Suprapubic skin (tissue), 4 donors: ENCODE measurements at regions not wholly inside any gene's neighbourhood (a gene's known extent, or its start where the extent isn't known, plus 50 kb on each side); places are given as distances from the start of the nearest gene placed in this dataset.

Experiments used
- CTCF ChIP-seq, 2 donors: fragments of 200-600 bp in 1 of 2; fragments of 450-650 bp in 1 of 2; sonication (generic) in 1 of 2; IDR thresholded peaks; one replicate each; pipeline ENCODE4 v1.5.1; 2016 to 2019; ENCODE audit warnings: antibody characterized with exemption in 2 of 2, mild to moderate bottlenecking in 1 of 2, moderate library complexity in 1 of 2
- EP300 ChIP-seq: sonication (generic); formaldehyde crosslinking; IDR thresholded peaks from one replicate; pipeline ENCODE4 v1.6.1; 2017; ENCODE audit warnings: antibody characterized with exemption
- POLR2A ChIP-seq, 2 donors: fragments of 450-650 bp; IDR thresholded peaks; one replicate each; pipeline ENCODE4 v1.6.1; 2017; ENCODE audit warnings: antibody characterized with exemption in 2 of 2, mild to moderate bottlenecking in 2 of 2, moderate library complexity in 2 of 2
- POLR2AphosphoS5 ChIP-seq, 3 donors: sonication (generic); formaldehyde crosslinking; IDR thresholded peaks; one replicate each; pipeline ENCODE4 v1.6.1; 2017; ENCODE audit warnings: antibody characterized with exemption in 3 of 3

- TF ChIP-seq CTCF (IDR thresholded peaks at IDR 0.05): no peak
- no peak for TF ChIP-seq EP300
- TF ChIP-seq POLR2AphosphoS5 (IDR thresholded peaks at IDR 0.05): no peak
- TF ChIP-seq POLR2A (IDR thresholded peaks at IDR 0.05): no peak
These were observed 653.1 kb downstream of the XPNPEP1 start for GRCh38 chr10:109270173-109270572.
